HEK293 (cell line): ENCODE measurements at regions not wholly inside any gene's neighbourhood (a gene's known extent, or its start where the extent isn't known, plus 50 kb on each side); places are given as distances from the start of the nearest gene placed in this dataset.

Experiments used
- CTCF ChIA-PET: fragments of 350-600 bp; formaldehyde crosslinking; extraction: SDS; loops from one replicate; lab custom pipeline; 2021; ENCODE audit warnings: antibody characterized with exemption; lab: Yijun Ruan, JAX
- POLR2A ChIA-PET: fragments of 300-600 bp; formaldehyde crosslinking; extraction: SDS; loops from one replicate; lab custom pipeline; 2020; ENCODE audit warnings: antibody characterized with exemption, inconsistent platforms; lab: Yijun Ruan, JAX
- H3K27ac ChIP-seq: fragments of 200-500 bp; sonication (Bioruptor generic); 2 replicates; pipeline ENCODE4 v1.5.1; 2014; ENCODE audit warnings: low read depth, low read length, control low read depth, inconsistent platforms; ENCODE audit errors: extremely low read depth
- H3K36me3 ChIP-seq, 2 experiments: fragments of 200-500 bp in 1 of 2; sonication (Bioruptor generic) in 1 of 2; 1 replicate in 1 of 2; 2 replicates in 1 of 2; pipeline ENCODE4 v1.5.1; 2014 to 2017; ENCODE audit warnings: inconsistent platforms in 2 of 2, low read length in 2 of 2; ENCODE audit not compliant: control insufficient read depth in 2 of 2, insufficient read depth in 1 of 2
- H3K4me1 ChIP-seq: fragments of 200-500 bp; sonication (Bioruptor generic); 2 replicates; pipeline ENCODE4 v1.5.1; 2014; ENCODE audit warnings: mild to moderate bottlenecking, low read length, inconsistent platforms; ENCODE audit not compliant: control insufficient read depth, insufficient read depth
- H3K4me3 ChIP-seq: 2 replicates; pipeline ENCODE4 v1.5.1; 2011; ENCODE audit warnings: low read depth, mild to moderate bottlenecking, control low read depth, low read length, moderate library complexity
- H3K9me3 ChIP-seq: fragments of 200-500 bp; sonication (Bioruptor generic); 2 replicates; pipeline ENCODE4 v1.5.1; 2014; ENCODE audit warnings: low read depth, low read length, inconsistent platforms; ENCODE audit not compliant: control insufficient read depth, insufficient read depth
- HIC1 ChIP-seq: fragments of 450-650 bp; formaldehyde crosslinking; IDR thresholded peaks from 2 replicates; pipeline ENCODE4 v1.5.1; 2016; ENCODE audit warnings: missing biosample characterization, missing genetic modification characterization
- HOXD13 ChIP-seq: sonication (generic); formaldehyde crosslinking; IDR thresholded peaks from 2 replicates; pipeline ENCODE4 v1.8.0; 2022; ENCODE audit warnings: missing genetic modification reagents, borderline replicate concordance
- SALL2 ChIP-seq: fragments of 450-650 bp; formaldehyde crosslinking; IDR thresholded peaks from 2 replicates; pipeline ENCODE4 v1.5.0; 2017; ENCODE audit warnings: missing biosample characterization, mild to moderate bottlenecking, missing genetic modification characterization, borderline replicate concordance
- YY2 ChIP-seq: fragments of 450-650 bp; formaldehyde crosslinking; IDR thresholded peaks from 2 replicates; pipeline ENCODE4 v1.5.1; 2016; ENCODE audit warnings: missing biosample characterization, missing genetic modification characterization
- ZNF10 ChIP-seq: fragments of 450-650 bp; formaldehyde crosslinking; IDR thresholded peaks from 2 replicates; pipeline ENCODE4 v1.5.1; 2017; ENCODE audit warnings: missing biosample characterization, missing genetic modification characterization
- ZNF133 ChIP-seq: fragments of 450-650 bp; formaldehyde crosslinking; IDR thresholded peaks from 2 replicates; pipeline ENCODE4 v1.5.1; 2016; ENCODE audit warnings: missing biosample characterization, missing genetic modification characterization
- ZNF146 ChIP-seq: fragments of 450-650 bp; formaldehyde crosslinking; IDR thresholded peaks from 2 replicates; pipeline ENCODE4 v1.5.1; 2016; ENCODE audit warnings: missing biosample characterization, missing genetic modification characterization
- ZNF16 ChIP-seq: fragments of 450-650 bp; formaldehyde crosslinking; IDR thresholded peaks from 2 replicates; pipeline ENCODE4 v1.5.1; 2016; ENCODE audit warnings: low read depth, missing biosample characterization, missing genetic modification characterization
- ZNF311 ChIP-seq: fragments of 450-650 bp; formaldehyde crosslinking; IDR thresholded peaks from 2 replicates; pipeline ENCODE4 v1.5.1; 2017; ENCODE audit warnings: missing biosample characterization, missing genetic modification characterization, borderline replicate concordance
- ZNF366 ChIP-seq: fragments of 450-650 bp; formaldehyde crosslinking; conservative IDR thresholded peaks from 2 replicates; pipeline ENCODE4 v1.5.1; 2016; ENCODE audit warnings: missing biosample characterization, missing genetic modification characterization
- ZNF37A ChIP-seq: fragments of 450-650 bp; IDR thresholded peaks from 2 replicates; pipeline ENCODE4 v1.5.1; 2018; ENCODE audit warnings: missing biosample characterization, missing genetic modification characterization
- ZNF530 ChIP-seq: fragments of 450-650 bp; formaldehyde crosslinking; IDR thresholded peaks from 2 replicates; pipeline ENCODE4 v1.5.1; 2016; ENCODE audit warnings: low read depth, missing biosample characterization, missing genetic modification characterization
- ZNF585B ChIP-seq: fragments of 450-650 bp; formaldehyde crosslinking; IDR thresholded peaks from 2 replicates; pipeline ENCODE4 v1.5.1; 2016; ENCODE audit warnings: missing biosample characterization, missing genetic modification characterization
- ZNF610 ChIP-seq: fragments of 450-650 bp; formaldehyde crosslinking; IDR thresholded peaks from 2 replicates; pipeline ENCODE4 v1.5.1; 2016; ENCODE audit warnings: missing biosample characterization, missing genetic modification characterization, borderline replicate concordance
- ZNF658 ChIP-seq: fragments of 450-650 bp; formaldehyde crosslinking; IDR thresholded peaks from 2 replicates; pipeline ENCODE4; 2016; ENCODE audit warnings: missing biosample characterization, missing genetic modification characterization
- ZNF792 ChIP-seq: fragments of 450-650 bp; formaldehyde crosslinking; IDR thresholded peaks from 2 replicates; pipeline ENCODE4 v1.5.1; 2016; ENCODE audit warnings: missing biosample characterization, missing genetic modification characterization
- ZNF837 ChIP-seq: fragments of 450-650 bp; formaldehyde crosslinking; IDR thresholded peaks from 2 replicates; pipeline ENCODE4 v1.5.1; 2016; ENCODE audit warnings: missing biosample characterization, missing genetic modification characterization
- ZSCAN30 ChIP-seq: fragments of 450-650 bp; IDR thresholded peaks from 2 replicates; pipeline ENCODE4 v1.5.1; 2018; ENCODE audit warnings: missing biosample characterization, mild to moderate bottlenecking, missing genetic modification characterization, moderate library complexity
- ZSCAN5A ChIP-seq: fragments of 450-650 bp; formaldehyde crosslinking; IDR thresholded peaks from 2 replicates; pipeline ENCODE4 v1.5.1; 2016; ENCODE audit warnings: missing biosample characterization, missing genetic modification characterization
- TF ChIP-seq, protein P1 (sequence below): fragments of 450-650 bp; formaldehyde crosslinking; IDR thresholded peaks from 2 replicates; pipeline ENCODE4 v1.5.1; 2016; ENCODE audit warnings: missing biosample characterization, missing genetic modification characterization, low read depth
- TF ChIP-seq, protein P2 (sequence below): fragments of 450-650 bp; formaldehyde crosslinking; IDR thresholded peaks from 2 replicates; pipeline ENCODE4 v1.5.1; 2016; ENCODE audit warnings: missing biosample characterization, missing genetic modification characterization
- TF ChIP-seq, protein P3 (sequence below): fragments of 450-650 bp; formaldehyde crosslinking; IDR thresholded peaks from 2 replicates; pipeline ENCODE4 v1.5.1; 2016; ENCODE audit warnings: missing biosample characterization, missing genetic modification characterization
- TF ChIP-seq, protein P4 (sequence below): fragments of 450-650 bp; formaldehyde crosslinking; IDR thresholded peaks from 2 replicates; pipeline ENCODE4 v1.5.1; 2016; ENCODE audit warnings: missing biosample characterization, missing genetic modification characterization

DNA sequence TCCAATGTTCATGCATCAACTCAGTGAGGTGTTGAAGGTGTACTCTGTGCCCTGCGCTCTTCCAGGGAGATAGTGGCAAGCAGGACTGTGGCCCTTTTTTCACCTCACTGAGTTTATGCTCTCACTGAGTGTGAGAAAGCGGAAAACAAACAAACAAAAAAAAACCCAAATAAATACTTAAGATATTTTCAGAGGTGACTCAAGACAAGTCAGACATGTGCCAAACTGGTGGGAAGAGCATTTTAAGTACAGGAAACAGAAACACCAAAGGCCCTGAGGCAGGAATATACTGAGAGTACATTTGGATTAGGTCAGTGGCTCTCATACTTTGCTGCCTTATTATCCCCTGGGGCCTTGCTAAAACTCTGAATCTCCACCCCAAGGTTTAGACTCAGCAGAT lies 111.9 kb upstream of the IGFBP3 start (continued):
- TF ChIP-seq, protein P1, sequence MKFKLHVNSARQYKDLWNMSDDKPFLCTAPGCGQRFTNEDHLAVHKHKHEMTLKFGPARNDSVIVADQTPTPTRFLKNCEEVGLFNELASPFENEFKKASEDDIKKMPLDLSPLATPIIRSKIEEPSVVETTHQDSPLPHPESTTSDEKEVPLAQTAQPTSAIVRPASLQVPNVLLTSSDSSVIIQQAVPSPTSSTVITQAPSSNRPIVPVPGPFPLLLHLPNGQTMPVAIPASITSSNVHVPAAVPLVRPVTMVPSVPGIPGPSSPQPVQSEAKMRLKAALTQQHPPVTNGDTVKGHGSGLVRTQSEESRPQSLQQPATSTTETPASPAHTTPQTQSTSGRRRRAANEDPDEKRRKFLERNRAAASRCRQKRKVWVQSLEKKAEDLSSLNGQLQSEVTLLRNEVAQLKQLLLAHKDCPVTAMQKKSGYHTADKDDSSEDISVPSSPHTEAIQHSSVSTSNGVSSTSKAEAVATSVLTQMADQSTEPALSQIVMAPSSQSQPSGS (tag by site-specific recombination), result no peak
- TF ChIP-seq, protein P2, sequence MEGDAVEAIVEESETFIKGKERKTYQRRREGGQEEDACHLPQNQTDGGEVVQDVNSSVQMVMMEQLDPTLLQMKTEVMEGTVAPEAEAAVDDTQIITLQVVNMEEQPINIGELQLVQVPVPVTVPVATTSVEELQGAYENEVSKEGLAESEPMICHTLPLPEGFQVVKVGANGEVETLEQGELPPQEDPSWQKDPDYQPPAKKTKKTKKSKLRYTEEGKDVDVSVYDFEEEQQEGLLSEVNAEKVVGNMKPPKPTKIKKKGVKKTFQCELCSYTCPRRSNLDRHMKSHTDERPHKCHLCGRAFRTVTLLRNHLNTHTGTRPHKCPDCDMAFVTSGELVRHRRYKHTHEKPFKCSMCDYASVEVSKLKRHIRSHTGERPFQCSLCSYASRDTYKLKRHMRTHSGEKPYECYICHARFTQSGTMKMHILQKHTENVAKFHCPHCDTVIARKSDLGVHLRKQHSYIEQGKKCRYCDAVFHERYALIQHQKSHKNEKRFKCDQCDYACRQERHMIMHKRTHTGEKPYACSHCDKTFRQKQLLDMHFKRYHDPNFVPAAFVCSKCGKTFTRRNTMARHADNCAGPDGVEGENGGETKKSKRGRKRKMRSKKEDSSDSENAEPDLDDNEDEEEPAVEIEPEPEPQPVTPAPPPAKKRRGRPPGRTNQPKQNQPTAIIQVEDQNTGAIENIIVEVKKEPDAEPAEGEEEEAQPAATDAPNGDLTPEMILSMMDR, result no peak
- no peak for TF ChIP-seq ZSCAN30 (tag by site-specific recombination)
- TF ChIP-seq, protein P3, sequence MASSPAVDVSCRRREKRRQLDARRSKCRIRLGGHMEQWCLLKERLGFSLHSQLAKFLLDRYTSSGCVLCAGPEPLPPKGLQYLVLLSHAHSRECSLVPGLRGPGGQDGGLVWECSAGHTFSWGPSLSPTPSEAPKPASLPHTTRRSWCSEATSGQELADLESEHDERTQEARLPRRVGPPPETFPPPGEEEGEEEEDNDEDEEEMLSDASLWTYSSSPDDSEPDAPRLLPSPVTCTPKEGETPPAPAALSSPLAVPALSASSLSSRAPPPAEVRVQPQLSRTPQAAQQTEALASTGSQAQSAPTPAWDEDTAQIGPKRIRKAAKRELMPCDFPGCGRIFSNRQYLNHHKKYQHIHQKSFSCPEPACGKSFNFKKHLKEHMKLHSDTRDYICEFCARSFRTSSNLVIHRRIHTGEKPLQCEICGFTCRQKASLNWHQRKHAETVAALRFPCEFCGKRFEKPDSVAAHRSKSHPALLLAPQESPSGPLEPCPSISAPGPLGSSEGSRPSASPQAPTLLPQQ (tag by site-specific recombination), result no peak
- no peak for TF ChIP-seq SALL2 (tag by site-specific recombination)
- TF ChIP-seq ZNF610 (tag by site-specific recombination), result no peak
- no peak for TF ChIP-seq ZNF311 (tag by site-specific recombination)
- no peak for TF ChIP-seq ZNF10 (tag by site-specific recombination)
- no peak for TF ChIP-seq ZNF530 (tag by site-specific recombination)
- TF ChIP-seq YY2 (tag by site-specific recombination), result no peak
- TF ChIP-seq ZNF658 (tag by site-specific recombination), result no peak
- TF ChIP-seq, all 188 proteins: peak for 0

- ChIA-PET CTCF (no interaction called here), POLR2A (no interaction called here)
- Histone ChIP-seq H3K4me1 (no peaks in the 10 kb centered on the region), H3K27ac (no peak overlapping the region), H3K36me3 (no peaks in the 10 kb centered on the region), H3K4me3 (no peak overlapping the region), H3K9me3 (no peaks in the 10 kb centered on the region)
- TF ChIP-seq, protein P4, sequence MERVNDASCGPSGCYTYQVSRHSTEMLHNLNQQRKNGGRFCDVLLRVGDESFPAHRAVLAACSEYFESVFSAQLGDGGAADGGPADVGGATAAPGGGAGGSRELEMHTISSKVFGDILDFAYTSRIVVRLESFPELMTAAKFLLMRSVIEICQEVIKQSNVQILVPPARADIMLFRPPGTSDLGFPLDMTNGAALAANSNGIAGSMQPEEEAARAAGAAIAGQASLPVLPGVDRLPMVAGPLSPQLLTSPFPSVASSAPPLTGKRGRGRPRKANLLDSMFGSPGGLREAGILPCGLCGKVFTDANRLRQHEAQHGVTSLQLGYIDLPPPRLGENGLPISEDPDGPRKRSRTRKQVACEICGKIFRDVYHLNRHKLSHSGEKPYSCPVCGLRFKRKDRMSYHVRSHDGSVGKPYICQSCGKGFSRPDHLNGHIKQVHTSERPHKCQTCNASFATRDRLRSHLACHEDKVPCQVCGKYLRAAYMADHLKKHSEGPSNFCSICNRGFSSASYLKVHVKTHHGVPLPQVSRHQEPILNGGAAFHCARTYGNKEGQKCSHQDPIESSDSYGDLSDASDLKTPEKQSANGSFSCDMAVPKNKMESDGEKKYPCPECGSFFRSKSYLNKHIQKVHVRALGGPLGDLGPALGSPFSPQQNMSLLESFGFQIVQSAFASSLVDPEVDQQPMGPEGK (tag by site-specific recombination), result no peak
- no peak for TF ChIP-seq ZNF585B (tag by site-specific recombination)
- TF ChIP-seq ZNF146 (tag by site-specific recombination), result no peak
Measured at GRCh38 chr7:46032353-46032752, 111.3 kb upstream of the IGFBP3 start.

GRCh38 chr7:46029111-46029704 lies 108.1 kb upstream of the IGFBP3 start:
- H3K4me3 ChIP-seq, result no peak overlapping the region
- no peaks in the 10 kb centered on the region for H3K9me3 ChIP-seq
- ChIA-PET CTCF (no interaction called here), POLR2A (no interaction called here)
- peaks cover 5% of the 10 kb centered on the region; the same call in 1 of the 2 replicates for H3K4me1 ChIP-seq
- H3K36me3 ChIP-seq, result no peaks in the 10 kb centered on the region
- no peak overlapping the region for H3K27ac ChIP-seq
- no peak for TF ChIP-seq ZNF610 (tag by site-specific recombination)
- TF ChIP-seq HOXD13, result no peak
- TF ChIP-seq HIC1 (tag by site-specific recombination), result no peak
- TF ChIP-seq ZNF792 (tag by site-specific recombination), result no peak
- TF ChIP-seq ZNF366 (tag by site-specific recombination), result no peak
- TF ChIP-seq ZNF133, result no peak
- TF ChIP-seq ZNF837 (tag by site-specific recombination), result no peak
- TF ChIP-seq ZSCAN5A (tag by site-specific recombination), result no peak
- TF ChIP-seq ZNF16 (tag by site-specific recombination), result no peak
- no peak for TF ChIP-seq ZNF37A (tag by site-specific recombination)
